ENCODE measurements at regions not wholly inside any gene's neighbourhood (a gene's known extent, or its start where the extent isn't known, plus 50 kb on each side); places are given as distances from the start of the nearest gene placed in this dataset.

GRCh38 chr11:28835317-28835716 is 727.1 kb downstream of the METTL15 start:
- no peak for TF ChIP-seq CTCF (IDR thresholded peaks at IDR 0.05; ENCODE audit: borderline replicate concordance, extremely low read depth, insufficient read depth)
- Histone ChIP-seq H3K9ac (ENCODE audit: low read length in 3 of 3) (no peak overlapping the region), H3K27me3 (ENCODE audit: control insufficient read depth, insufficient read depth, low read length) (no peaks in the 10 kb centered on the region), H3K4me1 (ENCODE audit: control insufficient read depth in 2 of 3, insufficient read depth in 2 of 3, low read depth in 1 of 3, low read length in 3 of 3) (peaks cover 0 to 5% (median 0%) of the 10 kb centered on the region in 3 donors), H3K36me3 (ENCODE audit: control insufficient read depth in 2 of 3, insufficient read depth in 3 of 3, low read length in 3 of 3) (no peaks in the 10 kb centered on the region), H3K4me3 (ENCODE audit: low read length in 3 of 3) (no peak overlapping the region), H3K27ac (ENCODE audit: low read depth in 2 of 2, low read length in 2 of 2) (no peak overlapping the region), H3K9me3 (ENCODE audit: control insufficient read depth in 2 of 3, insufficient read depth in 1 of 3, low read length in 3 of 3) (no peaks in the 10 kb centered on the region)
- intact Hi-C loops (cut with DNase I), result no loop called here
- DNase-seq, result no peak
- no peak for FAIRE-seq

GRCh38 chr11:28834877-28835276 is 726.7 kb downstream of the METTL15 start:
- no peak for TF ChIP-seq CTCF (IDR thresholded peaks at IDR 0.05; ENCODE audit: borderline replicate concordance, extremely low read depth, insufficient read depth)
- intact Hi-C loops (cut with DNase I), result no loop called here
- Histone ChIP-seq H3K4me1 (ENCODE audit: control insufficient read depth in 2 of 3, insufficient read depth in 2 of 3, low read depth in 1 of 3, low read length in 3 of 3) (peaks cover 0 to 5% (median 0%) of the 10 kb centered on the region in 3 donors), H3K27me3 (ENCODE audit: control insufficient read depth, insufficient read depth, low read length) (no peaks in the 10 kb centered on the region), H3K4me3 (ENCODE audit: low read length in 3 of 3) (no peak overlapping the region), H3K9ac (ENCODE audit: low read length in 3 of 3) (no peak overlapping the region), H3K36me3 (ENCODE audit: control insufficient read depth in 2 of 3, insufficient read depth in 3 of 3, low read length in 3 of 3) (no peaks in the 10 kb centered on the region), H3K9me3 (ENCODE audit: control insufficient read depth in 2 of 3, insufficient read depth in 1 of 3, low read length in 3 of 3) (no peaks in the 10 kb centered on the region), H3K27ac (ENCODE audit: low read depth in 2 of 2, low read length in 2 of 2) (no peak overlapping the region)
- DNase-seq (no peak), FAIRE-seq (no peak)

GRCh38 chr11:28833670-28834069 is 725.5 kb downstream of the METTL15 start:
- H3K27ac ChIP-seq (ENCODE audit: low read depth in 2 of 2, low read length in 2 of 2), result no peak overlapping the region
- no peak overlapping the region for H3K9ac ChIP-seq (ENCODE audit: low read length in 3 of 3)

More at GRCh38 chr11:28833670-28834069, 725.5 kb downstream of the METTL15 start:
- H3K9me3 ChIP-seq (ENCODE audit: control insufficient read depth in 2 of 3, insufficient read depth in 1 of 3, low read length in 3 of 3), result no peaks in the 10 kb centered on the region
- H3K27me3 ChIP-seq (ENCODE audit: control insufficient read depth, insufficient read depth, low read length), result no peaks in the 10 kb centered on the region
- DNase-seq (no peak), FAIRE-seq (no peak)
- TF ChIP-seq CTCF (IDR thresholded peaks at IDR 0.05; ENCODE audit: borderline replicate concordance, extremely low read depth, insufficient read depth), result no peak
- no peaks in the 10 kb centered on the region for H3K36me3 ChIP-seq (ENCODE audit: control insufficient read depth in 2 of 3, insufficient read depth in 3 of 3, low read length in 3 of 3)
- no peak overlapping the region for H3K4me3 ChIP-seq (ENCODE audit: low read length in 3 of 3)
- H3K4me1 ChIP-seq (ENCODE audit: control insufficient read depth in 2 of 3, insufficient read depth in 2 of 3, low read depth in 1 of 3, low read length in 3 of 3), result peaks cover 0 to 5% (median 0%) of the 10 kb centered on the region in 3 donors
- intact Hi-C loops (cut with DNase I), result no loop called here

Data from kidney (tissue), 13 donors.